ENCODE measurements at regions not wholly inside any gene's neighbourhood (a gene's known extent, or its start where the extent isn't known, plus 50 kb on each side); places are given as distances from the start of the nearest gene placed in this dataset.

- no peak for DNase-seq (ENCODE audit: low read depth)
Observed at GRCh38 chr1:62917314-62917713, 133.4 kb downstream of the ATG4C start.

DNA sequence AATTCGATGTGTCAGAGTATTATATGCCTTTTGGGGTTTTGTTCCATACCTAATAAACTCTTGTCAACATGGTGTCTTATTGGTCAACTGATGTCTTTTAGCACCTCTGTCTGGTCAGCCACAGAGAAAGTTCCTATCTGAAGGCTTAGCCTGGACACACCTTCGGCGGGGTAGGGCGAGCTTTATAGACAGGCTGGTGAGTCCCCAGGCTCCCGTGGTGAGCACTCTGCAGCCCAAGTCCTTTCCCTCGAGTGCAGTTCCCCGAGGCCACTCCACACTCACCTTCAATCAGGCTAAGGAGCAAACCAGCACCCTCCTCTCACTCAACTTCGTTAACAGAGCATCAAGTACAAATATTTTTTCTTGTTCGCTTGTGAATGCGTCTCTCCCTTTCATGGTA is 133.9 kb downstream of the ATG4C start:
- DNase-seq (ENCODE audit: low read depth): no peak

- no peak for DNase-seq (ENCODE audit: low read depth)
Observed at GRCh38 chr1:62918700-62919099, 134.8 kb downstream of the ATG4C start.

GRCh38 chr1:62922006-62922405 is 138.1 kb downstream of the ATG4C start:
- DNase-seq (ENCODE audit: low read depth): no peak

DNA sequence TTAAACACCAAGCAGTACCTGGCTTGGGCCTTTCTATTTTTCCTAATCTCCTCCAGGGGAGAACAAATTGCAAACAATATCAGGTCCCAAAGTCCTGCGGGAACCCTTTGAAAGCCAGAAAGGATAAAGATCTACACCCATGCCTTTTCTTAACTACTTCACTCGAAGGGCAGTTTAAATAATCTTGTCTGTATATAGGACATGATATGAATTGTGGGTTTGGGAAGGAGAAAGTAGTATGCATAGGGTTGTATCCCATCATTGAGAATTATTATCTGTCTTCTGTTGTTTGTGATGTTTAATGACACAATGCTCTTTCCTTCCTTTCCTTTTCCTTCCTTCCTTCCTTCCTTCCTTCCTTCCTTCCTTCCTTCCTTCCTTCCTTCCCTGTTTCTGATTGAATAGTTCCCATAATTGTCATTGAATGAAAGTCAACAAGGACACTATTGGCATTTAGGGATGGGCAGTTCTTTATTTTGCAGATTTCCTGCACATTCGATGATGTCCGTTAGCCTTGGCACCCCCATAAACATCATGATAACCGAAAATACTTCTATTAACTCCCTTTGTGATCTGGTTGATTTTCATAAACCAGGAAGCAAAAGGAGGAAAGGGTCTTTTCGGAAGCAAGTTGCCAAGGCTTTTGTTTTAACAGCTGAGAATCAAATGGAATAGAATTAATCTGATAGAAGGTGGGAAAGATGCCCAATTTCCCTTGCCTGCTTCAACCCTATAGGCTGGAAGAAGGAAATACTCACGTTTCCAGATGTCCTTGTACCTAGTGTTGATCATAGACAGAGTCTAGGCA is 141.3 kb downstream of the ATG4C start:
- no peak for DNase-seq (ENCODE audit: low read depth)

- DNase-seq (ENCODE audit: low read depth): no peak
Observed at GRCh38 chr1:62926681-62927252, 142.8 kb downstream of the ATG4C start.

- no peak for DNase-seq (ENCODE audit: low read depth)
Observed at GRCh38 chr1:62928885-62929284, 145.0 kb downstream of the ATG4C start.

- no peak for DNase-seq (ENCODE audit: low read depth)
Observed at GRCh38 chr1:62937634-62938296, 153.8 kb downstream of the ATG4C start.

GRCh38 chr1:62941780-62942179 is 157.8 kb downstream of the ATG4C start:
- DNase-seq (ENCODE audit: low read depth): no peak

GRCh38 chr1:62946511-62946910 is 162.6 kb downstream of the ATG4C start:
- DNase-seq (ENCODE audit: low read depth): no peak

DNA sequence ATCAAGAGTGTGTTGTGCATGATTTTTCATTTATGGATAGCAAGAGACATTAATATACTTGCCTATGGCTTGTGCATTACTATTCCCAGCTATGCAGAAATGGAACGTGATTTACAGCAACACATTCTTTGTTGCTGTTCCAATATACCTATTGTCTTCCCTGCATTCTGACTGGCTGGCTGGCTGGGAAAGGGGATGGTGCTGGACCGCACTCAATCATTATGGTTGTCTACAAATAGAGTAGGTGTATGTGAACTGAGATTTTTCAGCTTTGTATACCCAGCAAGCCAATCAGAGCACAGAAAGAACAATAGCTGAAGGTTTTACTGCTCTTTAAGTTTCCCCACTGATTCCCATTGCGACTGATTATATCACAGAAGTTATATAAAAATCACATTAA is 167.5 kb downstream of the ATG4C start:
- no peak for DNase-seq (ENCODE audit: low read depth)

DNA sequence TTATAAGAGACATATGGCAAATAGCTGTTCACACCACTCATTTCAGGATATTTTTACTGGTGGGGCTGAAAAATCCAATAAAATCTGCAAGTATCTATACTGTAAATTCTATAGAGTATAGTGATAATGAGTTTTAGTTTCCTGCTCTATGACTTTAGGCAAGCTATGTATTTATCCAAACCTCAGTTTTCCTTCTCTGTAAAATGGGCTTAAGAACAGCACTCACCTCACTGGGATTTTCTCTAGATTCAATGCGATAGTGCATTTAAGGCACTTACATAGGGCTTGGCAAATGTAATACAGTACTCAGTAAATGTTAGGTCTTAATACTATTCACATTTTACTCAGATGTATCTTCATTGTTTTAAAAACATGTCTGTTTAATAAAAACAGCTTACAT is 168.7 kb downstream of the ATG4C start:
- DNase-seq (ENCODE audit: low read depth): no peak

DNA sequence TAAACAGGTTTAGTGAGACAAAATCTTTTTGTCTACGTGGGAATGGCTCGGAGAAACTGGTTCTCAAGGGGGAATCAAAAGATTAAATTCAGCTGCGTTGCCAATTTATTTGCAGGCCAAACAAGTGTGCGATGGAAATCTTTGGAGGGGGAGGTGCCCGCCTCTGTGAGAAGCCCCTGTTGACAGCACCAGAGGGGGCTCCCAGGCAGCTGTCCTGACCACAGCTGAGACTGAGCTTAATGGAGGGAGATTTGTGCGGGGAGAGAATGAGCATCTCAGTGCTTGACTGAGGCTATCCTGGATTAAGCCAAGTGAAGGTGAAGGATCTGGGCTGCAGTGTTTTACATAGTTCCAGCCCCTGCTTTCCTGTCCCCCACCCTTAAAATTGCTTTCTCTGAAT is 169.7 kb downstream of the ATG4C start:
- DNase-seq (ENCODE audit: low read depth): no peak

DNA sequence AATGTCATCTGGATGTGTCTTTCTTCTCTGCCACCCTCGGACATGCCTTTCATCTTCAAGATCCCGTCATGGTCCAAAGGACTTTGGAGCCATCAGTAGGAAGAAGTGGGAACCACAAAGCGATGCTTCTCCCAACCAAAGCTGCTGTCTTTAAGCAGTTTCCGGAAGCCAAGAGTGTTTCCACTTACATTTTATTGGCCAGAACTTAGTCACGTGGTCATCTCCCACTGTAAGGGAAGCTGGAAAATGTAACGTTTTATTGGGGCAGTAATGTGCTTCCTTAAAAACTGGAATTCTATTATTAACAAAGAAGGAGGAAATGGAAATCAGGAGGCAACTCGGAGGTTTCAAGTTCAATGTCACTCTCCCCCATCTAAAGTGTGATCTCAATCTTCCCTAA is 170.8 kb downstream of the ATG4C start:
- DNase-seq (ENCODE audit: low read depth): no peak

GRCh38 chr1:62955666-62956065 is 171.7 kb downstream of the ATG4C start:
- DNase-seq (ENCODE audit: low read depth): no peak

GRCh38 chr1:62962014-62962812 is 178.3 kb downstream of the ATG4C start:
- no peak for DNase-seq (ENCODE audit: low read depth)

- no peak for DNase-seq (ENCODE audit: low read depth)
Observed at GRCh38 chr1:62962901-62963776, 179.2 kb downstream of the ATG4C start.

DNA sequence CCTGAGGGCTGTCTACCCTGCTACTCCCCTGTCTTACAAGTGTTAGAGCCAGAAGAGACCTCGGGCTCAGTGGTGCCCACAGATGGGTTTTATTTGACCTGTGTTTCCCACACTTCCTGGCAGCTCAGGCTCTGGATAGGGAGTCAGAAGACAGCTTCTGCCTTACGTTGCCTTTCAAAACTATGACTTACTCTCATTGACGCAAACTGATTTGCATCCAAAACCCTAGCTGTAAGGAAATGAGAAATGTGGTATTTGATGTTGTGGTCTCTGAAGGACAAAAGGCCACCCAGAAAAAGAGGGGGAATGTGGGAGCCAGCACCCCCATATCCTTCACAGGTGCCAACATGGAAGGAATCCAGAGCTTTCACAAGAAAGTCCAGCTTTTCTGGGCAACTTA is 180.2 kb downstream of the ATG4C start:
- DNase-seq (ENCODE audit: low read depth): no peak

DNA sequence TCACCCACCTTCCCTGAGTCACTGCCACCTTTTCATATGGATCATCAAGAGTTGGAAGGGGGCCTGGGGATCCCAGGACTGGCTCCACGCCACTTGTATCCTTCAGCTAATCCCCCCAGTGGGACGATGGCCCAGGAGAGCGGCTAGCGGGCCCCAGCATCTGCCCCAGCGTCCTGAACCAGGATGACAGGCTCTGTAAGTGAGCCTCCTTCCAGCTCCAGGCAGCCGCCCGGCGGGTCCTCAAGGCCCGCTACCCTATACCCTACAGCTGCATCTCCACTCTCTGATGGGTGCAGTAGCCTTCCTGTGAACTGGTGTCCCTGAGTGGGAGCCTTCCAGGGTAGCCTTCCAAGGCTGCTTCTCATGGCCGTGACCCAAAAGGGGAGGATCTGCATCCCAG is 183.1 kb downstream of the ATG4C start:
- DNase-seq (ENCODE audit: low read depth): no peak

GRCh38 chr1:62977366-62977765 is 193.4 kb downstream of the ATG4C start:
- DNase-seq (ENCODE audit: low read depth): no peak

GRCh38 chr1:62978741-62979140 is 194.8 kb downstream of the ATG4C start:
- DNase-seq (ENCODE audit: low read depth): no peak

- DNase-seq (ENCODE audit: low read depth): no peak
Observed at GRCh38 chr1:62981434-62981833, 197.5 kb downstream of the ATG4C start.

Measured in HS-5 (cell line).